ENCODE measurements at regions not wholly inside any gene's neighbourhood (a gene's known extent, or its start where the extent isn't known, plus 50 kb on each side); places are given as distances from the start of the nearest gene placed in this dataset.

DNA sequence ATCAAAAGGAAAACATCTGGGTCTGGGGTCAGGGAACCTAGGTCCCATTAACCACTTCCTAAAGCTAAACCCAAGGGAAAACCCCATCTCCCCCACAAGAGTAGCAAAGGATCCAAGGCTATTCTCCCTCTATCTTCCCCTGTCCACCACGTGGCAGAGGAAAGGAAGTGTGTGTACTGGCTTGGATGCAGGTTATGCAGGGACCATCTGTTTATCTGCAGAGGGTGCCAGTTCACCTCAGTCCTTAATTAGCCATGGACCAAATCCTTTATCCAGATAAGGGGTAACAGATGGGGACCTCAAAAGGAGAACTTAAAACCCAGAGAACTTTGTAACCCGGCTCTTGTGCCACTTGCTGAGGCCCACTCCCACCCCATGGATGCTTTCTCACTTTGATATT lies 135.3 kb downstream of the ZNF518B start:
- TF ChIP-seq, protein P1, sequence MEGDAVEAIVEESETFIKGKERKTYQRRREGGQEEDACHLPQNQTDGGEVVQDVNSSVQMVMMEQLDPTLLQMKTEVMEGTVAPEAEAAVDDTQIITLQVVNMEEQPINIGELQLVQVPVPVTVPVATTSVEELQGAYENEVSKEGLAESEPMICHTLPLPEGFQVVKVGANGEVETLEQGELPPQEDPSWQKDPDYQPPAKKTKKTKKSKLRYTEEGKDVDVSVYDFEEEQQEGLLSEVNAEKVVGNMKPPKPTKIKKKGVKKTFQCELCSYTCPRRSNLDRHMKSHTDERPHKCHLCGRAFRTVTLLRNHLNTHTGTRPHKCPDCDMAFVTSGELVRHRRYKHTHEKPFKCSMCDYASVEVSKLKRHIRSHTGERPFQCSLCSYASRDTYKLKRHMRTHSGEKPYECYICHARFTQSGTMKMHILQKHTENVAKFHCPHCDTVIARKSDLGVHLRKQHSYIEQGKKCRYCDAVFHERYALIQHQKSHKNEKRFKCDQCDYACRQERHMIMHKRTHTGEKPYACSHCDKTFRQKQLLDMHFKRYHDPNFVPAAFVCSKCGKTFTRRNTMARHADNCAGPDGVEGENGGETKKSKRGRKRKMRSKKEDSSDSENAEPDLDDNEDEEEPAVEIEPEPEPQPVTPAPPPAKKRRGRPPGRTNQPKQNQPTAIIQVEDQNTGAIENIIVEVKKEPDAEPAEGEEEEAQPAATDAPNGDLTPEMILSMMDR (IDR thresholded peaks at IDR 0.05; ENCODE audit: low read length), result no peak
- TF ChIP-seq EZH2 (optimal IDR thresholded peaks at IDR 0.05; ENCODE audit: low read depth, low read length), result no peak
- no peak for TF ChIP-seq EZH2phosphoT487 (IDR thresholded peaks at IDR 0.05; ENCODE audit: low read length)
- no peak overlapping the region for H3K4me2 ChIP-seq (ENCODE audit: low read depth, low read length)

DNA sequence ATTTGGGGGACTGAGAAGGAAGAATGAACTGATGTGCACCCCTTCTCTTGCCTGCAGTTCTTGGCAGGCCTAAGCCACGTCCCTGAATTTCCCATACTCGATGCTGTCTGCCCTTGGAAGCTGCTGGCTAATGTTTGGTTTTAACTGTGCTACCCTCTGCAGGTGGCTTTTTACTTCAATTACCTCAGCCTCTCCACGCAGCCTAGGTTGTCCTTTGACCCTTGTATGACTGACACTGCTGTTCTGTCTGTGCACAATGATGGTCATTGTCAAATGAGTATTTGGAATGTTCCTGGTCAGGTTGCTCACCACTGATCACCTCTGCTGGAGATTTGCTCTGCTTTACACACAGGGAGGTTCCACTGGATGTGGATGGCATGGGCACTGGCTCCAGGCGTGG lies 137.1 kb downstream of the ZNF518B start:
- Histone ChIP-seq H3K4me1 (ENCODE audit: low read length) (no peaks in the 10 kb centered on the region), H3K9me3 (replicated peaks; ENCODE audit: insufficient read depth, low read length) (no peaks in the 10 kb centered on the region), H3K79me2 (ENCODE audit: low read length) (no peaks in the 10 kb centered on the region), H3K27me3 (replicated peaks; ENCODE audit: insufficient read depth, low read length) (no peaks in the 10 kb centered on the region), H3K36me3 (replicated peaks; ENCODE audit: insufficient read depth, low read length) (no peaks in the 10 kb centered on the region), H3K9ac (ENCODE audit: low read length) (no peak overlapping the region), H3K27ac (ENCODE audit: low read length) (no peak overlapping the region), H3F3A (ENCODE audit: insufficient read depth, low read length) (no peaks in the 10 kb centered on the region), H2AFZ (ENCODE audit: low read length) (no peak overlapping the region), H3K9me2 (replicated peaks; ENCODE audit: insufficient read depth, low read length) (no peaks in the 10 kb centered on the region), H3K4me3 (ENCODE audit: low read length) (no peak overlapping the region), H3K4me2 (ENCODE audit: low read depth, low read length) (no peak overlapping the region), H4K20me1 (ENCODE audit: insufficient read depth, low read length) (no peaks in the 10 kb centered on the region)
- no peak for DNase-seq
- TF ChIP-seq EZH2phosphoT487 (IDR thresholded peaks at IDR 0.05; ENCODE audit: low read length) (no peak), EZH2 (optimal IDR thresholded peaks at IDR 0.05; ENCODE audit: low read depth, low read length) (no peak)
- TF ChIP-seq, protein P1 (IDR thresholded peaks at IDR 0.05; ENCODE audit: low read length), result no peak

More for the DNA sequence above, 135.3 kb downstream of the ZNF518B start:
- H3K79me2 ChIP-seq (ENCODE audit: low read length), result no peaks in the 10 kb centered on the region
- H3K4me1 ChIP-seq (ENCODE audit: low read length), result no peaks in the 10 kb centered on the region
- H3K9me3 ChIP-seq (replicated peaks; ENCODE audit: insufficient read depth, low read length), result no peaks in the 10 kb centered on the region
- no peak for DNase-seq
- H3K9me2 ChIP-seq (replicated peaks; ENCODE audit: insufficient read depth, low read length), result no peaks in the 10 kb centered on the region
- no peak overlapping the region for H3K27ac ChIP-seq (ENCODE audit: low read length)
- H3K27me3 ChIP-seq (replicated peaks; ENCODE audit: insufficient read depth, low read length), result no peaks in the 10 kb centered on the region
- H3K4me3 ChIP-seq (ENCODE audit: low read length), result no peak overlapping the region
- no peaks in the 10 kb centered on the region for H3F3A ChIP-seq (ENCODE audit: insufficient read depth, low read length)
- no peak overlapping the region for H2AFZ ChIP-seq (ENCODE audit: low read length)
- H4K20me1 ChIP-seq (ENCODE audit: insufficient read depth, low read length), result no peaks in the 10 kb centered on the region
- no peak overlapping the region for H3K9ac ChIP-seq (ENCODE audit: low read length)
- no peaks in the 10 kb centered on the region for H3K36me3 ChIP-seq (replicated peaks; ENCODE audit: insufficient read depth, low read length)

DNA sequence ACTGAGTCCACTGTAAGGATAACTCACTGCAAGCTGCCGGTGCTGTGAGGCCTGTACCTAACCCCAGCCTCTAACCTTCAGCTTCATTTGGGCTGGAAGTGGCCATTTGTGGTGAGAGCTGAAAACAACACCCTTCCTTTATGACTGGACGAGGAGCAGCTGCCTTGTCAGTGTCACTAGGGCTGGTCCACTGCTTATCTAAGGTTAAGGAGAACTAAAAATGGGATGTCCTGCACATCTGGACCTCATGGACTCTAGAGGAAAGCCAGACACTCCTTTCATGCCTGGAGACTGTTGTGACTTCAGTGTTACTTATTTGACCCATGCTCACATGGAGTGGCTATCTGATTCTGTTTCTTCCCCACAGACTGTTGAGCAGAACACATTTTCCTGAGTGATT lies 139.9 kb downstream of the ZNF518B start:
- no peak overlapping the region for H3K4me3 ChIP-seq (ENCODE audit: low read length)
- TF ChIP-seq EZH2phosphoT487 (IDR thresholded peaks at IDR 0.05; ENCODE audit: low read length), result no peak
- no peak for TF ChIP-seq EZH2 (optimal IDR thresholded peaks at IDR 0.05; ENCODE audit: low read depth, low read length)
- TF ChIP-seq, protein P1 (IDR thresholded peaks at IDR 0.05; ENCODE audit: low read length), result no peak
- no peaks in the 10 kb centered on the region for H4K20me1 ChIP-seq (ENCODE audit: insufficient read depth, low read length)
- no peaks in the 10 kb centered on the region for H3K79me2 ChIP-seq (ENCODE audit: low read length)
- no peaks in the 10 kb centered on the region for H3F3A ChIP-seq (ENCODE audit: insufficient read depth, low read length)
- no peaks in the 10 kb centered on the region for H3K36me3 ChIP-seq (replicated peaks; ENCODE audit: insufficient read depth, low read length)
- DNase-seq, result no peak
- no peaks in the 10 kb centered on the region for H3K4me1 ChIP-seq (ENCODE audit: low read length)
- no peak overlapping the region for H3K27ac ChIP-seq (ENCODE audit: low read length)
- H3K9me3 ChIP-seq (replicated peaks; ENCODE audit: insufficient read depth, low read length), result no peaks in the 10 kb centered on the region
- no peak overlapping the region for H3K4me2 ChIP-seq (ENCODE audit: low read depth, low read length)
- no peak overlapping the region for H3K9ac ChIP-seq (ENCODE audit: low read length)
- H2AFZ ChIP-seq (ENCODE audit: low read length), result no peak overlapping the region
- H3K27me3 ChIP-seq (replicated peaks; ENCODE audit: insufficient read depth, low read length), result no peaks in the 10 kb centered on the region
- H3K9me2 ChIP-seq (replicated peaks; ENCODE audit: insufficient read depth, low read length), result no peaks in the 10 kb centered on the region
